LNCAP (cell line): ENCODE measurements at regions not wholly inside any gene's neighbourhood (a gene's known extent, or its start where the extent isn't known, plus 50 kb on each side); places are given as distances from the start of the nearest gene placed in this dataset.

Experiments used
- CTCF ChIP-seq: fragments of 450-650 bp; IDR thresholded peaks from 2 replicates; pipeline ENCODE4 v1.5.1; 2017; ENCODE audit warnings: mild to moderate bottlenecking

- no peak for TF ChIP-seq CTCF
These were observed 127.2 kb upstream of the RPS6KA3 start for GRCh38 chrX:20393944-20394343.

GRCh38 chrX:20388594-20388993, 121.9 kb upstream of the RPS6KA3 start:
- no peak for TF ChIP-seq CTCF

- no peak for TF ChIP-seq CTCF
These were observed 116.8 kb upstream of the RPS6KA3 start for GRCh38 chrX:20383477-20383876.

GRCh38 chrX:20382518-20383297, 116.0 kb upstream of the RPS6KA3 start:
- TF ChIP-seq CTCF, result no peak

- no peak for TF ChIP-seq CTCF
These were observed 115.4 kb upstream of the RPS6KA3 start for GRCh38 chrX:20382082-20382481.

- TF ChIP-seq CTCF, result no peak
These were observed 111.7 kb upstream of the RPS6KA3 start for GRCh38 chrX:20378233-20378920.

GRCh38 chrX:20374900-20375438, 108.3 kb upstream of the RPS6KA3 start:
- no peak for TF ChIP-seq CTCF
